ENCODE measurements at regions not wholly inside any gene's neighbourhood (a gene's known extent, or its start where the extent isn't known, plus 50 kb on each side); places are given as distances from the start of the nearest gene placed in this dataset.

- no peak for DNase-seq (ENCODE audit: low read depth in 2 of 2)
Measured at GRCh38 chr9:91098203-91098850, 263.4 kb downstream of the AUH start.

- no peak for DNase-seq (ENCODE audit: low read depth in 2 of 2)
Measured at GRCh38 chr9:91099436-91099835, 262.3 kb downstream of the AUH start.

- DNase-seq (ENCODE audit: low read depth in 2 of 2) = no peak
Measured at GRCh38 chr9:91100878-91101450, 260.8 kb downstream of the AUH start.

GRCh38 chr9:91101611-91102168, 260.0 kb downstream of the AUH start:
- DNase-seq (ENCODE audit: low read depth in 2 of 2) = peak; percentile 77 to 80

GRCh38 chr9:91102269-91102668, 259.4 kb downstream of the AUH start:
- DNase-seq (ENCODE audit: low read depth in 2 of 2) = no peak

- DNase-seq (ENCODE audit: low read depth in 2 of 2) = no peak
Measured at GRCh38 chr9:91103931-91104330, 257.8 kb downstream of the AUH start.

GRCh38 chr9:91106415-91107081, 255.2 kb downstream of the AUH start:
- DNase-seq (ENCODE audit: low read depth in 2 of 2) = no peak

- DNase-seq (ENCODE audit: low read depth in 2 of 2) = no peak
Measured at GRCh38 chr9:91111226-91111625, 250.5 kb downstream of the AUH start.

- DNase-seq (ENCODE audit: low read depth in 2 of 2) = no peak
Measured at GRCh38 chr9:91111876-91112275, 249.8 kb downstream of the AUH start.

- no peak for DNase-seq (ENCODE audit: low read depth in 2 of 2)
Measured at GRCh38 chr9:91113016-91113415, 248.7 kb downstream of the AUH start.

GRCh38 chr9:91114450-91114849, 247.3 kb downstream of the AUH start:
- DNase-seq (ENCODE audit: low read depth in 2 of 2) = no peak

- no peak for DNase-seq (ENCODE audit: low read depth in 2 of 2)
Measured at GRCh38 chr9:91116211-91116610, 245.5 kb downstream of the AUH start.

- no peak for DNase-seq (ENCODE audit: low read depth in 2 of 2)
Measured at GRCh38 chr9:91116711-91117110, 245.0 kb downstream of the AUH start.

GRCh38 chr9:91117474-91117891, 244.2 kb downstream of the AUH start:
- no peak for DNase-seq (ENCODE audit: low read depth in 2 of 2)

GRCh38 chr9:91117959-91118703, 243.6 kb downstream of the AUH start:
- no peak for DNase-seq (ENCODE audit: low read depth in 2 of 2)

- no peak for DNase-seq (ENCODE audit: low read depth in 2 of 2)
Measured at GRCh38 chr9:91118704-91119025, 243.1 kb downstream of the AUH start.

GRCh38 chr9:91119142-91119541, 242.6 kb downstream of the AUH start:
- no peak for DNase-seq (ENCODE audit: low read depth in 2 of 2)

GRCh38 chr9:91119679-91120078, 242.0 kb downstream of the AUH start:
- no peak for DNase-seq (ENCODE audit: low read depth in 2 of 2)

- no peak for DNase-seq (ENCODE audit: low read depth in 2 of 2)
Measured at GRCh38 chr9:91120200-91120599, 241.5 kb downstream of the AUH start.

GRCh38 chr9:91122755-91123154, 239.0 kb downstream of the AUH start:
- DNase-seq (ENCODE audit: low read depth in 2 of 2) = no peak

GRCh38 chr9:91126761-91127445, 234.8 kb downstream of the AUH start:
- no peak for DNase-seq (ENCODE audit: low read depth in 2 of 2)

- DNase-seq (ENCODE audit: low read depth in 2 of 2) = no peak
Measured at GRCh38 chr9:91127653-91128052, 234.1 kb downstream of the AUH start.
